Mesenchymal stem cell (in vitro differentiated cells and primary cell): ENCODE measurements at regions not wholly inside any gene's neighbourhood (a gene's known extent, or its start where the extent isn't known, plus 50 kb on each side); places are given as distances from the start of the nearest gene placed in this dataset.

Experiments used
- DNase-seq: peaks from one replicate; pipeline ENCODE4 v3.0.0-alpha.2; 2013
- H2AFZ ChIP-seq: one replicate; pipeline ENCODE4 v1.6.1; 2013; ENCODE audit warnings: low read depth, mild to moderate bottlenecking, control low read depth, inconsistent platforms, low read length, moderate library complexity
- H2AK5ac ChIP-seq: 2 replicates; pipeline ENCODE4 v1.6.1; 2013; ENCODE audit warnings: low read length, moderate library complexity, mild to moderate bottlenecking, inconsistent platforms; ENCODE audit not compliant: severe bottlenecking
- H2BK120ac ChIP-seq: one replicate; pipeline ENCODE4 v1.6.1; 2013; ENCODE audit warnings: low read depth, mild to moderate bottlenecking, inconsistent platforms, low read length, moderate library complexity
- H2BK12ac ChIP-seq, 2 experiments: one replicate each; pipeline ENCODE4 v1.6.1; 2013; ENCODE audit warnings: inconsistent platforms in 2 of 2, low read length in 2 of 2, mild to moderate bottlenecking in 2 of 2, moderate library complexity in 2 of 2, control low read depth in 1 of 2
- H2BK15ac ChIP-seq: one replicate; pipeline ENCODE4 v1.6.1; 2013; ENCODE audit warnings: mild to moderate bottlenecking, low read depth, inconsistent platforms; ENCODE audit not compliant: poor library complexity, severe bottlenecking
- H2BK5ac ChIP-seq: 2 replicates; pipeline ENCODE4 v1.6.1; 2013; ENCODE audit warnings: low read depth, mild to moderate bottlenecking, low read length, control low read depth, inconsistent platforms; ENCODE audit not compliant: poor library complexity, severe bottlenecking
- H3K14ac ChIP-seq, 2 experiments: one replicate each; pipeline ENCODE4 v1.6.1; 2013; ENCODE audit warnings: inconsistent platforms in 2 of 2, low read length in 2 of 2, control low read depth in 1 of 2, mild to moderate bottlenecking in 1 of 2, moderate library complexity in 1 of 2
- H3K18ac ChIP-seq, 2 experiments: one replicate each; pipeline ENCODE4 v1.6.1; 2013; ENCODE audit warnings: inconsistent platforms in 2 of 2, low read length in 2 of 2, control low read depth in 1 of 2, low read depth in 1 of 2, mild to moderate bottlenecking in 1 of 2
- H3K23ac ChIP-seq, 2 experiments: one replicate each; pipeline ENCODE4 v1.6.1; 2013; ENCODE audit warnings: inconsistent platforms in 2 of 2, low read length in 2 of 2, mild to moderate bottlenecking in 2 of 2, moderate library complexity in 2 of 2, control low read depth in 1 of 2
- H3K27ac ChIP-seq: 2 replicates; pipeline ENCODE4 v1.5.1; 2013; ENCODE audit warnings: mild to moderate bottlenecking, moderate library complexity, low read length, control low read depth, inconsistent platforms; ENCODE audit not compliant: poor library complexity, severe bottlenecking
- H3K27me3 ChIP-seq, 2 experiments: 2 replicates each; pipeline versions ENCODE4 v1.6.1 to v1.7.0; 2013; ENCODE audit warnings: low read length in 2 of 2, mild to moderate bottlenecking in 2 of 2, moderate library complexity in 2 of 2, control low read depth in 1 of 2, inconsistent platforms in 1 of 2; ENCODE audit not compliant: control insufficient read depth in 1 of 2, insufficient read depth in 1 of 2
- H3K36me3 ChIP-seq, 2 experiments: 2 replicates each; pipeline versions ENCODE4 v1.6.1 to v1.7.0; 2013; ENCODE audit warnings: low read length in 2 of 2, control low read depth in 1 of 2, inconsistent platforms in 1 of 2, low read depth in 1 of 2, mild to moderate bottlenecking in 1 of 2; ENCODE audit not compliant: insufficient read depth in 2 of 2, control insufficient read depth in 1 of 2
- H3K4ac ChIP-seq, 2 experiments: one replicate each; pipeline ENCODE4 v1.6.1; 2013; ENCODE audit warnings: inconsistent platforms in 2 of 2, low read length in 2 of 2, mild to moderate bottlenecking in 2 of 2, moderate library complexity in 2 of 2, control low read depth in 1 of 2, low read depth in 1 of 2
- H3K4me1 ChIP-seq: 2 replicates; pipeline ENCODE4 v1.6.1; 2013; ENCODE audit warnings: low read depth, low read length, control low read depth; ENCODE audit not compliant: control insufficient read depth, insufficient read depth
- H3K4me2 ChIP-seq: 2 replicates; pipeline ENCODE4 v1.6.1; 2013; ENCODE audit warnings: low read length, mild to moderate bottlenecking, inconsistent platforms; ENCODE audit not compliant: poor library complexity, severe bottlenecking
- H3K4me3 ChIP-seq, 2 experiments: 2 replicates each; pipeline versions ENCODE4 v1.5.1 to v1.7.0; 2013; ENCODE audit warnings: low read length in 2 of 2, mild to moderate bottlenecking in 2 of 2, control low read depth in 1 of 2, low read depth in 1 of 2; ENCODE audit not compliant: insufficient read depth in 1 of 2
- H3K79me1 ChIP-seq: replicated peaks from 2 replicates; pipeline ENCODE4 v1.6.1; 2013; ENCODE audit warnings: mild to moderate bottlenecking, control low read depth, low read length, inconsistent platforms; ENCODE audit not compliant: poor library complexity, severe bottlenecking
- H3K9ac ChIP-seq: 2 replicates; pipeline ENCODE4 v1.7.0; 2013; ENCODE audit warnings: mild to moderate bottlenecking, low read length, moderate library complexity
- H3K9me3 ChIP-seq: 2 replicates; pipeline ENCODE4 v1.7.0; 2013; ENCODE audit warnings: mild to moderate bottlenecking, low read length; ENCODE audit not compliant: control insufficient read depth
- H4K8ac ChIP-seq: one replicate; pipeline ENCODE4 v1.6.1; 2013; ENCODE audit warnings: inconsistent platforms, mild to moderate bottlenecking, low read length, moderate library complexity
- H4K91ac ChIP-seq: one replicate; pipeline ENCODE4 v1.6.1; 2013; ENCODE audit warnings: mild to moderate bottlenecking, low read length, inconsistent platforms
- WGBS: methylation state at CpG from one replicate; pipeline ENCODE4 v1.1.7; 2013; ENCODE audit warnings: mixed read lengths; 5-methylcytosine and 5-hydroxymethylcytosine counted together

DNA sequence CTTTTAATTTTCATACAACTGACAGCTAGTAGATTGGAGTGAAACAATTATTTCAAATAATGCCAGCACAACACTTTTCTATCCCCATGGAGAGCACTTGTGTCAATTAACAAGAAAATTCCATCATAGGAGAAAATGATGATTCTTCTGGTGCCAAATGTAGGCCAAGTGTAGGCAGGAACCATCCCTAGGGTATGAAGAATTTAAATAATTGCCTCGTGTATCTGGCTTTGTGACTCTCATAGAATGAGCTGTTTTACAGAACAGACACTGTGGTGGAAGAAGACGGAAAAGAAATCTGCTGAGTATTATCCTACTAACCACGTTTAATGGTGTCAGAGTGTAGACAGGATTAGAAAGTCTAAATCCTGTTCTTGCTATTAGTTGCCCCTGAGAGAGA, 1542.2 kb downstream of the LRRC4C start:
- H2AFZ ChIP-seq: no peak overlapping the region
- H3K14ac ChIP-seq: no peak overlapping the region
- no peak overlapping the region for H3K27ac ChIP-seq
- H3K36me3 ChIP-seq: no peaks in the 10 kb centered on the region
- no peak overlapping the region for H2BK12ac ChIP-seq
- no peak for DNase-seq
- H2BK15ac ChIP-seq: no peak overlapping the region
- no peak overlapping the region for H2BK120ac ChIP-seq
- no peak overlapping the region for H4K91ac ChIP-seq
- whole genome bisulfite sequencing: 81% methylated on average over 3 of the region's 3 CpGs
- H3K23ac ChIP-seq: no peak overlapping the region
- no peak overlapping the region for H3K9ac ChIP-seq
- H3K4me1 ChIP-seq: no peaks in the 10 kb centered on the region
- peaks cover 16% of the 10 kb centered on the region for H3K9me3 ChIP-seq
- no peaks in the 10 kb centered on the region for H3K27me3 ChIP-seq
- no peak overlapping the region for H3K4me3 ChIP-seq
- H3K4ac ChIP-seq: no peak overlapping the region
- no peak overlapping the region for H4K8ac ChIP-seq
- H3K79me1 ChIP-seq: no peaks in the 10 kb centered on the region
- H3K18ac ChIP-seq: no peak overlapping the region
- H2AK5ac ChIP-seq: no peak overlapping the region
- H2BK5ac ChIP-seq: no peak overlapping the region
- no peak overlapping the region for H3K4me2 ChIP-seq

DNA sequence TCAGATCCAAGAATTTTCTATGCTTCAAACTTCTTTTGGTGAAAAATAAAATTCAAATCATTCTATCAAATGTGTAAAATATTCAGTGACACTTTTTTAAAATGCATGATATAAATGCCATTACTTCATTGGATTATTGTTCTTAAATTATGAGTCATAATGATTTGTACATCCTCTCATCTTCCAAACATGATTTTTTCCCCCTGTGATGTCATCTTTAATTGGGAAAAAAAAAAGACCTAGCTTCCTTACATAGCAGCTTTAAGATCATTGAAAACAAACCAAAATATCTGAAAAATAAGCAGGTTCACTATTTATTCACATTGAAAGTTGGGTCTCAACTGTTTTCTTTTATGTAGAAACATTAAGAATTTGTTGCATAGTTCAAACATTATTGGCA, 1549.4 kb downstream of the LRRC4C start:
- DNase-seq: no peak
- Histone ChIP-seq H4K91ac (no peak overlapping the region), H3K27ac (no peak overlapping the region), H2BK120ac (no peak overlapping the region), H3K4ac (no peak overlapping the region), H2BK5ac (no peak overlapping the region), H3K9me3 (peaks cover 15% of the 10 kb centered on the region), H3K4me3 (no peak overlapping the region), H2BK12ac (no peak overlapping the region), H2AFZ (no peak overlapping the region), H3K27me3 (no peaks in the 10 kb centered on the region), H3K4me2 (no peak overlapping the region), H3K9ac (no peak overlapping the region), H2AK5ac (no peak overlapping the region), H3K23ac (no peak overlapping the region), H3K14ac (no peak overlapping the region), H4K8ac (no peak overlapping the region), H3K18ac (no peak overlapping the region), H3K4me1 (no peaks in the 10 kb centered on the region), H3K36me3 (no peaks in the 10 kb centered on the region), H2BK15ac (no peak overlapping the region), H3K79me1 (no peaks in the 10 kb centered on the region)

DNA sequence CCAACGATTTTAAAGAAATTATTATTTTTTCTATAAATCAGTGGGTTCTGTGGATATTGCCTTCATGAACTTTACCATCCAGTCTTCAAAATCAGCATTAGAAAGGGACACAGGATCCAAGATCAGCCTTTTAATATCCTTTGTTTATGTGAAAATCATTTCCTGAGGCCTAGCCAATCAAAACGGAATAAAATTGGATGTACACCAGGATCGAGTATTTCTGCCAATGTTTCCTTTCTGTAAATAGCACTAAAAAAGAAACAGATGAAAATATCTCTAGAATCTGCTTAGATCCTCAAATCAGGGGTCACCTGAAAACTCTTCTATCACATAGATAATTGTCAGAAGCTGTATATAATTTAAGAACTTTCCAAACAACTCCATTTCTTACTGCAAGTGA, 1598.5 kb downstream of the LRRC4C start:
- Histone ChIP-seq H2BK12ac (no peak overlapping the region), H2BK15ac (no peak overlapping the region), H2BK5ac (no peak overlapping the region), H2BK120ac (no peak overlapping the region), H3K9ac (no peak overlapping the region), H3K14ac (no peak overlapping the region), H3K79me1 (no peaks in the 10 kb centered on the region), H3K4ac (no peak overlapping the region), H3K27ac (no peak overlapping the region), H3K9me3 (peaks cover 26% of the 10 kb centered on the region), H3K4me2 (no peak overlapping the region), H4K91ac (no peak overlapping the region), H3K36me3 (no peaks in the 10 kb centered on the region), H3K27me3 (no peaks in the 10 kb centered on the region), H4K8ac (no peak overlapping the region), H2AK5ac (no peak overlapping the region), H3K4me1 (no peaks in the 10 kb centered on the region), H2AFZ (no peak overlapping the region), H3K18ac (no peak overlapping the region), H3K23ac (no peak overlapping the region), H3K4me3 (no peak overlapping the region)
- WGBS: 100% methylated on average over 1 of the region's 3 CpGs
- DNase-seq: no peak

DNA sequence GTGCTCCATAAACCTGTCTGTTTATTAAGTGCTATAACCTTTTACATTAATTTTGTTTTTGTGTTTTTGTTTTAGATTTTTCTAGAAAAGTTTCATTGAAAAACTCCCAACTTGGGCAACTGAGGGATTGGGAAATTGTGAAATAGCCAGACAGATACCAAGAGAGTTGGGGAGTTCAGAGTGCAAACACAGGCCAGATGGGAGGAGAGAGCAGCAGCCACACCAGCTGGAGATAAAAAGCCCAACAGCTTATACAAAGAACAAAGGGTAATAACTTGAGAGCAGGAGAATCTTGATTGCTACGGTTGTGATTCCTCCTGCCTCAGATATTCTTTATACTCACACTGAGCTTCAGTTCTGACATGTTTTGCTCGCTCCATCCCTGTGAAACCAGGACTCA, 1642.2 kb downstream of the LRRC4C start:
- H3K4me2 ChIP-seq: no peak overlapping the region
- H3K4ac ChIP-seq: no peak overlapping the region
- no peaks in the 10 kb centered on the region for H3K27me3 ChIP-seq
- H2BK5ac ChIP-seq: no peak overlapping the region
- no peak overlapping the region for H4K91ac ChIP-seq
- H3K18ac ChIP-seq: no peak overlapping the region
- no peak overlapping the region for H3K23ac ChIP-seq
- no peaks in the 10 kb centered on the region for H3K79me1 ChIP-seq
- H3K36me3 ChIP-seq: no peaks in the 10 kb centered on the region
- H2AFZ ChIP-seq: no peak overlapping the region
- H3K9me3 ChIP-seq: peaks cover 11% of the 10 kb centered on the region
- no peak overlapping the region for H3K4me3 ChIP-seq
- DNase-seq: no peak
- H3K14ac ChIP-seq: no peak overlapping the region
- no peak overlapping the region for H3K9ac ChIP-seq
- 20% methylated on average over 1 of the region's 2 CpGs for WGBS
- no peak overlapping the region for H2BK120ac ChIP-seq
- H4K8ac ChIP-seq: no peak overlapping the region
- no peak overlapping the region for H3K27ac ChIP-seq
- no peak overlapping the region for H2BK15ac ChIP-seq
- no peak overlapping the region for H2AK5ac ChIP-seq
- no peaks in the 10 kb centered on the region for H3K4me1 ChIP-seq
- no peak overlapping the region for H2BK12ac ChIP-seq
